Activated naive CD4-positive, alpha-beta T cell treated with anti-CD3 and anti-CD28 coated beads, Interleukin-2, amount 50 U/mL, for 16 hours (primary cell): ENCODE measurements at regions not wholly inside any gene's neighbourhood (a gene's known extent, or its start where the extent isn't known, plus 50 kb on each side); places are given as distances from the start of the nearest gene placed in this dataset.
"Not testable (repeated sequence)": the region's sequence is repeated elsewhere in the genome, so short reads cannot be mapped to it uniquely, and the experiment has no call there.

Source experiments
- DNase-seq: peaks from one replicate; pipeline ENCODE4 v3.0.0-alpha.2; 2020

- DNase-seq: no peak
Observed at GRCh38 chr4:18611026-18611425, 589.5 kb upstream of the LCORL start.

GRCh38 chr4:18608908-18609533, 587.5 kb upstream of the LCORL start:
- no peak for DNase-seq

- not testable (repeated sequence) for DNase-seq
Observed at GRCh38 chr4:18602610-18603009, 581.1 kb upstream of the LCORL start.

- DNase-seq: peak; percentile 30
Observed at GRCh38 chr4:18593297-18594002, 571.9 kb upstream of the LCORL start.

- no peak for DNase-seq
Observed at GRCh38 chr4:18582841-18583240, 561.3 kb upstream of the LCORL start.

- DNase-seq: no peak
Observed at GRCh38 chr4:18578307-18578706, 556.8 kb upstream of the LCORL start.

- DNase-seq: no peak
Observed at GRCh38 chr4:18572481-18572880, 550.9 kb upstream of the LCORL start.

- DNase-seq: no peak
Observed at GRCh38 chr4:18571301-18571761, 549.8 kb upstream of the LCORL start.

- no peak for DNase-seq
Observed at GRCh38 chr4:18570370-18570769, 548.8 kb upstream of the LCORL start.

- no peak for DNase-seq
Observed at GRCh38 chr4:18568600-18568999, 547.0 kb upstream of the LCORL start.

GRCh38 chr4:18566970-18567799, 545.6 kb upstream of the LCORL start:
- no peak for DNase-seq

GRCh38 chr4:18559492-18559891, 537.9 kb upstream of the LCORL start:
- DNase-seq: no peak

- no peak for DNase-seq
Observed at GRCh38 chr4:18556402-18556801, 534.8 kb upstream of the LCORL start.

GRCh38 chr4:18540349-18540748, 518.8 kb upstream of the LCORL start:
- no peak for DNase-seq

GRCh38 chr4:18538121-18538520, 516.6 kb upstream of the LCORL start:
- DNase-seq: no peak

GRCh38 chr4:18536428-18536827, 514.9 kb upstream of the LCORL start:
- DNase-seq: no peak

- no peak for DNase-seq
Observed at GRCh38 chr4:18535948-18536347, 514.4 kb upstream of the LCORL start.

GRCh38 chr4:18533262-18533775, 511.8 kb upstream of the LCORL start:
- DNase-seq: no peak

- no peak for DNase-seq
Observed at GRCh38 chr4:18531731-18532130, 510.2 kb upstream of the LCORL start.

GRCh38 chr4:18529482-18529881, 507.9 kb upstream of the LCORL start:
- no peak for DNase-seq

GRCh38 chr4:18524667-18525066, 503.1 kb upstream of the LCORL start:
- no peak for DNase-seq

GRCh38 chr4:18518098-18518497, 496.5 kb upstream of the LCORL start:
- DNase-seq: no peak

GRCh38 chr4:18513861-18514260, 492.3 kb upstream of the LCORL start:
- DNase-seq: no peak

- no peak for DNase-seq
Observed at GRCh38 chr4:18512718-18513117, 491.2 kb upstream of the LCORL start.
